HL-60 (cell line): ENCODE measurements at regions not wholly inside any gene's neighbourhood (a gene's known extent, or its start where the extent isn't known, plus 50 kb on each side); places are given as distances from the start of the nearest gene placed in this dataset.

Experiments used
- GABPA ChIP-seq: IDR thresholded peaks from 2 replicates; pipeline ENCODE4 v1.6.1; 2012; ENCODE audit warnings: low read depth
- POLR2AphosphoS5 ChIP-seq: IDR thresholded peaks from 2 replicates; pipeline ENCODE4 v1.6.1; 2012; ENCODE audit warnings: low read depth
- SPI1 ChIP-seq: IDR thresholded peaks from 2 replicates; pipeline ENCODE4 v1.6.1; 2012; ENCODE audit warnings: low read depth, mild to moderate bottlenecking, borderline replicate concordance
- TF ChIP-seq, protein P1 (sequence below): IDR thresholded peaks from one replicate; pipeline ENCODE4 v1.5.1; 2011; ENCODE audit warnings: low read length, control low read depth, inconsistent platforms; ENCODE audit not compliant: insufficient read depth
- TF ChIP-seq, protein P2 (sequence below): IDR thresholded peaks from 2 replicates; pipeline ENCODE4 v1.6.1; 2012; ENCODE audit warnings: low read depth; ENCODE audit not compliant: insufficient replicate concordance

DNA sequence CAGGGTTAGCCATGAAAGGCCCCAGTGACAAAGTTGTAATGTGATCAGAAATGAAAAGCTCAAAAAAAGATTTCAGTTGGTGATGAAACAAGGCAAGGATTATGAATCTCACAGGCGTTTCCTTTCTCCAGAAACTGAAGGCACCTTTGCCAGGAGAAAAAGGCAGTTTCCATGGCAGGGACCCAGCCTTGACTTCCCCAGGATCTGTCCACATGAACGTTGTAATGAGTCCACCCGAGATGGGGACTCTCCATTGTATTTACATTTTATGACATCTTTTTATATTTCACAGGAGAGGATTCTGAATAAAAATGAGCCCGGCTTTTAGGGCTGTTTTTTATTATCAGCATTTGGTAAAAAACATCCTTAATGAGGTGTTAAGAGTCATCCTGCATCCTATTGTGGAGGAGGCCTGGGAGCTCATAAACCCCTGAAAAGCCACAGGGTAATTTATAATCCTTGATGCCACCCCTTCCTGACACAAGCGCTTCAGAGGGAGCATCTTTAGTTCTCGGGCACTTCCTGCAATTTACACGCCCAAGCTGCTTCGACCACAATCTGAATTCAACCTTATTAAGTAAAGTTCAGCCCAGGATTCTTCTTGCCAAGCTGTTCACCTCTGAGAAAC, 74.1 kb upstream of the SALL4 start:
- TF ChIP-seq, protein P1, sequence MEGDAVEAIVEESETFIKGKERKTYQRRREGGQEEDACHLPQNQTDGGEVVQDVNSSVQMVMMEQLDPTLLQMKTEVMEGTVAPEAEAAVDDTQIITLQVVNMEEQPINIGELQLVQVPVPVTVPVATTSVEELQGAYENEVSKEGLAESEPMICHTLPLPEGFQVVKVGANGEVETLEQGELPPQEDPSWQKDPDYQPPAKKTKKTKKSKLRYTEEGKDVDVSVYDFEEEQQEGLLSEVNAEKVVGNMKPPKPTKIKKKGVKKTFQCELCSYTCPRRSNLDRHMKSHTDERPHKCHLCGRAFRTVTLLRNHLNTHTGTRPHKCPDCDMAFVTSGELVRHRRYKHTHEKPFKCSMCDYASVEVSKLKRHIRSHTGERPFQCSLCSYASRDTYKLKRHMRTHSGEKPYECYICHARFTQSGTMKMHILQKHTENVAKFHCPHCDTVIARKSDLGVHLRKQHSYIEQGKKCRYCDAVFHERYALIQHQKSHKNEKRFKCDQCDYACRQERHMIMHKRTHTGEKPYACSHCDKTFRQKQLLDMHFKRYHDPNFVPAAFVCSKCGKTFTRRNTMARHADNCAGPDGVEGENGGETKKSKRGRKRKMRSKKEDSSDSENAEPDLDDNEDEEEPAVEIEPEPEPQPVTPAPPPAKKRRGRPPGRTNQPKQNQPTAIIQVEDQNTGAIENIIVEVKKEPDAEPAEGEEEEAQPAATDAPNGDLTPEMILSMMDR, result no peak
- no peak for TF ChIP-seq POLR2AphosphoS5
- TF ChIP-seq, protein P2, sequence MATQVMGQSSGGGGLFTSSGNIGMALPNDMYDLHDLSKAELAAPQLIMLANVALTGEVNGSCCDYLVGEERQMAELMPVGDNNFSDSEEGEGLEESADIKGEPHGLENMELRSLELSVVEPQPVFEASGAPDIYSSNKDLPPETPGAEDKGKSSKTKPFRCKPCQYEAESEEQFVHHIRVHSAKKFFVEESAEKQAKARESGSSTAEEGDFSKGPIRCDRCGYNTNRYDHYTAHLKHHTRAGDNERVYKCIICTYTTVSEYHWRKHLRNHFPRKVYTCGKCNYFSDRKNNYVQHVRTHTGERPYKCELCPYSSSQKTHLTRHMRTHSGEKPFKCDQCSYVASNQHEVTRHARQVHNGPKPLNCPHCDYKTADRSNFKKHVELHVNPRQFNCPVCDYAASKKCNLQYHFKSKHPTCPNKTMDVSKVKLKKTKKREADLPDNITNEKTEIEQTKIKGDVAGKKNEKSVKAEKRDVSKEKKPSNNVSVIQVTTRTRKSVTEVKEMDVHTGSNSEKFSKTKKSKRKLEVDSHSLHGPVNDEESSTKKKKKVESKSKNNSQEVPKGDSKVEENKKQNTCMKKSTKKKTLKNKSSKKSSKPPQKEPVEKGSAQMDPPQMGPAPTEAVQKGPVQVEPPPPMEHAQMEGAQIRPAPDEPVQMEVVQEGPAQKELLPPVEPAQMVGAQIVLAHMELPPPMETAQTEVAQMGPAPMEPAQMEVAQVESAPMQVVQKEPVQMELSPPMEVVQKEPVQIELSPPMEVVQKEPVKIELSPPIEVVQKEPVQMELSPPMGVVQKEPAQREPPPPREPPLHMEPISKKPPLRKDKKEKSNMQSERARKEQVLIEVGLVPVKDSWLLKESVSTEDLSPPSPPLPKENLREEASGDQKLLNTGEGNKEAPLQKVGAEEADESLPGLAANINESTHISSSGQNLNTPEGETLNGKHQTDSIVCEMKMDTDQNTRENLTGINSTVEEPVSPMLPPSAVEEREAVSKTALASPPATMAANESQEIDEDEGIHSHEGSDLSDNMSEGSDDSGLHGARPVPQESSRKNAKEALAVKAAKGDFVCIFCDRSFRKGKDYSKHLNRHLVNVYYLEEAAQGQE, result no peak
- no peak for TF ChIP-seq SPI1
- no peak for TF ChIP-seq GABPA
